IMR-90 (cell line): ENCODE measurements at regions not wholly inside any gene's neighbourhood (a gene's known extent, or its start where the extent isn't known, plus 50 kb on each side); places are given as distances from the start of the nearest gene placed in this dataset.

Experiments
- BHLHE40 ChIP-seq: fragments of 150-350 bp; IDR thresholded peaks from 2 replicates; pipeline ENCODE4 v1.6.1; 2016; ENCODE audit warnings: mild to moderate bottlenecking, low read depth, low read length
- TF ChIP-seq, protein P1 (sequence below): conservative IDR thresholded peaks from 2 replicates; pipeline ENCODE4 v1.5.1; 2012; ENCODE audit warnings: mild to moderate bottlenecking, low read depth, low read length, improper control_type of control experiment

DNA sequence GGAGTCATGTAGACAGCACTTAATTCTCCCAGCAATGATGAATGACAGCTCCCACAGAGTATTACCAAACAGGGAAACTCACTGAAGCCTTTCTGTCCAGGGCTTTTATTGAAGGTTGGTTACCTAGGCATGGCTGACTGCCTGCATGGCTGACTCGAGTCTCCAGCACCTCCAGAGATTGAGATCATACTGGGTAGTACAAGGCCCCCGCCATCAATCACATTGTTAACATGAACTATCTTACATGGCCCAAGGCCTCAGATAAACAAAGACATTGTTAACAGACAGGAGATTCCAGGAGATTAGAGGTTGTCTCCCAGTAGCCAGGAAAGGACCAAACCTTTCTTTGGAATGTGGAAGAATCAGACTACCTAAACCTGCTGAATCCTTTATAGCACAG lies 128.3 kb upstream of the LSM14A start:
- no peak for TF ChIP-seq BHLHE40
- TF ChIP-seq, protein P1, sequence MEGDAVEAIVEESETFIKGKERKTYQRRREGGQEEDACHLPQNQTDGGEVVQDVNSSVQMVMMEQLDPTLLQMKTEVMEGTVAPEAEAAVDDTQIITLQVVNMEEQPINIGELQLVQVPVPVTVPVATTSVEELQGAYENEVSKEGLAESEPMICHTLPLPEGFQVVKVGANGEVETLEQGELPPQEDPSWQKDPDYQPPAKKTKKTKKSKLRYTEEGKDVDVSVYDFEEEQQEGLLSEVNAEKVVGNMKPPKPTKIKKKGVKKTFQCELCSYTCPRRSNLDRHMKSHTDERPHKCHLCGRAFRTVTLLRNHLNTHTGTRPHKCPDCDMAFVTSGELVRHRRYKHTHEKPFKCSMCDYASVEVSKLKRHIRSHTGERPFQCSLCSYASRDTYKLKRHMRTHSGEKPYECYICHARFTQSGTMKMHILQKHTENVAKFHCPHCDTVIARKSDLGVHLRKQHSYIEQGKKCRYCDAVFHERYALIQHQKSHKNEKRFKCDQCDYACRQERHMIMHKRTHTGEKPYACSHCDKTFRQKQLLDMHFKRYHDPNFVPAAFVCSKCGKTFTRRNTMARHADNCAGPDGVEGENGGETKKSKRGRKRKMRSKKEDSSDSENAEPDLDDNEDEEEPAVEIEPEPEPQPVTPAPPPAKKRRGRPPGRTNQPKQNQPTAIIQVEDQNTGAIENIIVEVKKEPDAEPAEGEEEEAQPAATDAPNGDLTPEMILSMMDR, result no peak
